ENCODE measurements at regions not wholly inside any gene's neighbourhood (a gene's known extent, or its start where the extent isn't known, plus 50 kb on each side); places are given as distances from the start of the nearest gene placed in this dataset.
"Not testable (repeated sequence)": the region's sequence is repeated elsewhere in the genome, so short reads cannot be mapped to it uniquely, and the experiment has no call there.

- Histone ChIP-seq H3K27me3 (ENCODE audit: control insufficient read depth, insufficient read depth, low read length) (no peaks in the 10 kb centered on the region), H3K4me1 (ENCODE audit: control insufficient read depth, insufficient read depth, low read length) (no peaks in the 10 kb centered on the region), H3K27ac (ENCODE audit: low read depth, low read length) (no peak overlapping the region), H3K4me3 (ENCODE audit: low read depth, low read length) (no peak overlapping the region), H3K9me3 (ENCODE audit: control insufficient read depth, insufficient read depth, low read length) (no peaks in the 10 kb centered on the region), H3K36me3 (ENCODE audit: control insufficient read depth, insufficient read depth, low read length) (no peaks in the 10 kb centered on the region)
- WGBS (ENCODE audit: insufficient coverage): 100% methylated on average over 1 of the region's 2 CpGs
- DNase-seq (ENCODE audit: low read depth in 4 of 6, low spot score in 6 of 6): no peak
These were observed 356.7 kb upstream of the JARID2 start for GRCh38 chr6:14889188-14889587.

- Histone ChIP-seq H3K9me3 (ENCODE audit: control insufficient read depth, insufficient read depth, low read length) (no peaks in the 10 kb centered on the region), H3K4me1 (ENCODE audit: control insufficient read depth, insufficient read depth, low read length) (no peaks in the 10 kb centered on the region), H3K27ac (ENCODE audit: low read depth, low read length) (no peak overlapping the region), H3K36me3 (ENCODE audit: control insufficient read depth, insufficient read depth, low read length) (no peaks in the 10 kb centered on the region), H3K27me3 (ENCODE audit: control insufficient read depth, insufficient read depth, low read length) (no peaks in the 10 kb centered on the region), H3K4me3 (ENCODE audit: low read depth, low read length) (no peak overlapping the region)
- no peak for DNase-seq (ENCODE audit: low read depth in 4 of 6, low spot score in 6 of 6)
- 68% methylated on average over 13 of the region's 17 CpGs for WGBS (ENCODE audit: insufficient coverage)
These were observed 356.0 kb upstream of the JARID2 start for GRCh38 chr6:14889611-14890593.

DNA sequence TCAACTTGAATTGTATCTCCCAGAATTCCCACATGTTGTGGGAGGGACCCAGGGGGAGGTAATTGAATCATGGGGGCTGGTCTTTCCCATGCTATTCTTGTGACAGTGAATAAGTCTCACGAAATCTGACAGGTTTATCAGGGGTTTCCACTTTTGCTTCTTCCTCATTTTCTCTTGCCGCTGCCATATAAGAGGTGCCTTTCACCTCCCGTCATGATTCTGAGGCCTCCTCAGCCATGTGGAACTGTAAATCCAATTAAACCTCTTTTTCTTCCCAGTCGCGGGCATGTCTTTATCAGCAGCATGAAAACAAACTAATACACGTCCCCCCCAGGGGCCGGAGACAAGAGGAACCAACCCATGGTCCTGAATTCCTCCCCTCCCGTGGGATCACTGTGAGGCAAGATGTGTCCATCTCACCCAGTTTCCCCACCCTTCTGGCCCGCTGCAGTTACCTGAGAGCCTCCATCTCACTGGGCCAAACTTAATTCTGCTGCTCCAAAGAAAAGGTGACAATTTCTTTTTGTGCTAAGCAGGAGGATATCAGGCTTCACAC is 354.0 kb upstream of the JARID2 start:
- H3K36me3 ChIP-seq (ENCODE audit: control insufficient read depth, insufficient read depth, low read length); H3K4me1 ChIP-seq (ENCODE audit: control insufficient read depth, insufficient read depth, low read length); H3K4me3 ChIP-seq (ENCODE audit: low read depth, low read length); H3K9me3 ChIP-seq (ENCODE audit: control insufficient read depth, insufficient read depth, low read length); H3K27me3 ChIP-seq (ENCODE audit: control insufficient read depth, insufficient read depth, low read length); H3K27ac ChIP-seq (ENCODE audit: low read depth, low read length); DNase-seq (ENCODE audit: low read depth in 4 of 6, low spot score in 6 of 6): not testable (repeated sequence)
- 79% methylated on average over 9 of the region's 9 CpGs for WGBS (ENCODE audit: insufficient coverage)

DNA sequence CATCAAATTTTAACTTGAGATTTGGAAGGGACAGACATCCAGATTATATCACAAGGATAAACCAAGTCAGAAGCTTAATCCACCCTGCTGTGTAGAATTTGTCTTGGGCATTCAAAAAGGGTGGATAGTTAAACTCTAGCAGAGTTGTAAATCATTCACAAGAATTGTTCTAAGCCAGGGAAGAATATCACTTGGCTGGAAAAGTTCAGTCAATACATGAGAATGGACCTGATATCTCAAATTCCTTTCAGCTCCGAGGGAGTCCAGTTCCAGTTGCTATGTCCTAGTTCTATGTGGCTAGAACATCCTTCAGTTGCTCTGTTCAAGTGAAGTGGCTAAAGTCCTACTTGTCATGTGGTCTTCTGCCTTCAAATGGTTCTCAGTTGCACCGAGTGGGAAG is 351.8 kb upstream of the JARID2 start:
- Histone ChIP-seq H3K9me3 (ENCODE audit: control insufficient read depth, insufficient read depth, low read length) (no peaks in the 10 kb centered on the region), H3K4me3 (ENCODE audit: low read depth, low read length) (no peak overlapping the region), H3K4me1 (ENCODE audit: control insufficient read depth, insufficient read depth, low read length) (no peaks in the 10 kb centered on the region), H3K36me3 (ENCODE audit: control insufficient read depth, insufficient read depth, low read length) (no peaks in the 10 kb centered on the region), H3K27ac (ENCODE audit: low read depth, low read length) (no peak overlapping the region), H3K27me3 (ENCODE audit: control insufficient read depth, insufficient read depth, low read length) (no peaks in the 10 kb centered on the region)
- 97% methylated on average over 2 of the region's 2 CpGs for WGBS (ENCODE audit: insufficient coverage)
- DNase-seq (ENCODE audit: low read depth in 4 of 6, low spot score in 6 of 6): no peak

GRCh38 chr6:14896475-14896874 is 349.4 kb upstream of the JARID2 start:
- no peak for DNase-seq (ENCODE audit: low read depth in 4 of 6, low spot score in 6 of 6)
- Histone ChIP-seq H3K27ac (ENCODE audit: low read depth, low read length) (no peak overlapping the region), H3K4me1 (ENCODE audit: control insufficient read depth, insufficient read depth, low read length) (no peaks in the 10 kb centered on the region), H3K9me3 (ENCODE audit: control insufficient read depth, insufficient read depth, low read length) (no peaks in the 10 kb centered on the region), H3K36me3 (ENCODE audit: control insufficient read depth, insufficient read depth, low read length) (no peaks in the 10 kb centered on the region), H3K27me3 (ENCODE audit: control insufficient read depth, insufficient read depth, low read length) (no peaks in the 10 kb centered on the region), H3K4me3 (ENCODE audit: low read depth, low read length) (no peak overlapping the region)
- WGBS (ENCODE audit: insufficient coverage): 90% methylated on average over 2 of the region's 4 CpGs

DNA sequence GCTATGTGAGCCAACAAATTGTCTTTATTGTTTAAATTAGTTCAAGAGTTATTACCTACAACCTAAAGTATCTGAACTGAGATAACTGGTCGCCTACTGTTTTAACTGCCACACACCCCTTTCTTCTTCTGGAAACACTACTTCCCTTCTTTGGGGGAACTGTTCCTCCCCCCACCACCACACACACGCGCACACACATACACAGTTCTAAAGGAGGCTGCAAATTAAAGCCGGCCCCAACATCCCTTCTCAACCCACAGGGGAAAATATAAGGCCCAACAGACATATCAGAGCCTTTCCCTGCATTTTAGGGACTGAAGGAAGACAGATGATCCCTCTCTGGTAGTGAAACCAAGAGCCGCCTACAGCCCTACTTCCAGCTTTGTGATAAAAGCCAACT is 348.0 kb upstream of the JARID2 start:
- no peaks in the 10 kb centered on the region for H3K4me1 ChIP-seq (ENCODE audit: control insufficient read depth, insufficient read depth, low read length)
- no peak for DNase-seq (ENCODE audit: low read depth in 4 of 6, low spot score in 6 of 6)
- no peaks in the 10 kb centered on the region for H3K27me3 ChIP-seq (ENCODE audit: control insufficient read depth, insufficient read depth, low read length)
- H3K4me3 ChIP-seq (ENCODE audit: low read depth, low read length): no peak overlapping the region
- H3K9me3 ChIP-seq (ENCODE audit: control insufficient read depth, insufficient read depth, low read length): no peaks in the 10 kb centered on the region
- no peaks in the 10 kb centered on the region for H3K36me3 ChIP-seq (ENCODE audit: control insufficient read depth, insufficient read depth, low read length)
- 42% methylated on average over 4 of the region's 5 CpGs for WGBS (ENCODE audit: insufficient coverage)
- no peak overlapping the region for H3K27ac ChIP-seq (ENCODE audit: low read depth, low read length)

DNA sequence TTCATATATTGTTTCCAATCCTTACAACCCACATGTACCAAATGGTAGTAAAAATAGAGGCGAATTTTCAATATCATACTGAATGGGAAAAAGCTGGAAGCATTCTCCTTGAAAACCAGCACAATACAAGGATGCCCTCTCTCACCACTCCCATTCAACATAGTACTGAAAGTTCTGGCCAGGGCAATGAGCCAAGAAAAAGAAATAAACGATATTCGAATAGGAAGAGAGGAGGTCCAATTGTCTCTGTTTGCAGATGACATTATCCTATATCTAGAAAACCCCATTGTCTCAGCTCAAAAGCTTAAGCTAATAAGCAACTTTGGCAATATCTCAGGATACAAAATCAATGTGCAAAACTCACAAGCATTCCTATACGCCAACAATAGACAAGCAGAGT is 346.4 kb upstream of the JARID2 start:
- not testable (repeated sequence) for H3K36me3 ChIP-seq (ENCODE audit: control insufficient read depth, insufficient read depth, low read length); H3K4me1 ChIP-seq (ENCODE audit: control insufficient read depth, insufficient read depth, low read length); H3K4me3 ChIP-seq (ENCODE audit: low read depth, low read length); H3K27me3 ChIP-seq (ENCODE audit: control insufficient read depth, insufficient read depth, low read length); DNase-seq (ENCODE audit: low read depth in 4 of 6, low spot score in 6 of 6); H3K27ac ChIP-seq (ENCODE audit: low read depth, low read length); H3K9me3 ChIP-seq (ENCODE audit: control insufficient read depth, insufficient read depth, low read length)
- no CpG with 5 or more reads among the region's 4 CpGs for WGBS (ENCODE audit: insufficient coverage)

DNA sequence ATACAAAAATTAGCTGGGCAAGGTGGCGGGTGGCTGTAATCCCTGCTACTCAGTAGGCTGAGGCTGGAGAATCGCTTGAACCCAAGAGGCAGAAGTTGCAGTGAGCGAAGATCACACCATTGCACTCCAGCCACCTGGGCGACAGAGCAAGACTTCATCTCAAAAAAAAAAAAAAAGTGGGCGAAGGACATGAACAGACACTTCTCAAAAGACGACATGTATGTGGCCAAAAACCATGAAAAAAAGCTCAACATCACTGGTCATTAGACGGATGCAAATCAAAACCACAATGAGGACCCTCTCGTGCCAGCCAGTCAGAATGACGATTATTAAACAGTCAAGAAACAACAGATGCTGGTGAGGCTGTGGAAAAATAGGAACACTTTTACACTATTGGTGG is 344.9 kb upstream of the JARID2 start:
- 99% methylated on average over 7 of the region's 9 CpGs for WGBS (ENCODE audit: insufficient coverage)
- Histone ChIP-seq H3K4me3 (ENCODE audit: low read depth, low read length) (no peak overlapping the region), H3K9me3 (ENCODE audit: control insufficient read depth, insufficient read depth, low read length) (no peaks in the 10 kb centered on the region), H3K27me3 (ENCODE audit: control insufficient read depth, insufficient read depth, low read length) (no peaks in the 10 kb centered on the region), H3K36me3 (ENCODE audit: control insufficient read depth, insufficient read depth, low read length) (no peaks in the 10 kb centered on the region), H3K4me1 (ENCODE audit: control insufficient read depth, insufficient read depth, low read length) (no peaks in the 10 kb centered on the region), H3K27ac (ENCODE audit: low read depth, low read length) (no peak overlapping the region)
- no peak for DNase-seq (ENCODE audit: low read depth in 4 of 6, low spot score in 6 of 6)

GRCh38 chr6:14903176-14904038 is 342.5 kb upstream of the JARID2 start:
- no peaks in the 10 kb centered on the region for H3K36me3 ChIP-seq (ENCODE audit: control insufficient read depth, insufficient read depth, low read length)
- DNase-seq (ENCODE audit: low read depth in 4 of 6, low spot score in 6 of 6): no peak
- no peak overlapping the region for H3K4me3 ChIP-seq (ENCODE audit: low read depth, low read length)
- H3K27ac ChIP-seq (ENCODE audit: low read depth, low read length): no peak overlapping the region
- WGBS (ENCODE audit: insufficient coverage): 73% methylated on average over 3 of the region's 8 CpGs
- H3K9me3 ChIP-seq (ENCODE audit: control insufficient read depth, insufficient read depth, low read length): no peaks in the 10 kb centered on the region
- H3K4me1 ChIP-seq (ENCODE audit: control insufficient read depth, insufficient read depth, low read length): no peaks in the 10 kb centered on the region
- H3K27me3 ChIP-seq (ENCODE audit: control insufficient read depth, insufficient read depth, low read length): no peaks in the 10 kb centered on the region
